ENCODE measurements at regions not wholly inside any gene's neighbourhood (a gene's known extent, or its start where the extent isn't known, plus 50 kb on each side); places are given as distances from the start of the nearest gene placed in this dataset.

- H3K27ac ChIP-seq (ENCODE audit: insufficient read length, low read depth, low read length), result no peak overlapping the region
- H3K23me2 ChIP-seq (ENCODE audit: insufficient read length, low read depth, low read length, poor library complexity, severe bottlenecking), result no peaks in the 10 kb centered on the region
- no peak overlapping the region for H2BK15ac ChIP-seq (ENCODE audit: low read depth, low read length)
- H3K4me1 Mint-ChIP-seq, result peaks cover 0 to 9% of the 10 kb centered on the region in 2 experiments; a peak in 3 of 4 replicates
- H2BK5ac ChIP-seq (ENCODE audit: insufficient read length, low read length), result no peak overlapping the region
- peaks cover 0 to 2% of the 10 kb centered on the region in 2 experiments; a peak in 1 of 5 replicates for H3K9me3 Mint-ChIP-seq
- H3K27me3 ChIP-seq (ENCODE audit: insufficient read depth, low read length), result no peaks in the 10 kb centered on the region
- H4K8ac ChIP-seq (replicated peaks; ENCODE audit: insufficient read length, low read depth, low read length), result no peak overlapping the region
- no peak for TF ChIP-seq CTCF (conservative IDR thresholded peaks at IDR 0.05)
- H2BK12ac ChIP-seq (ENCODE audit: insufficient read length, low read depth, low read length), result no peak overlapping the region
- H3K9ac ChIP-seq (ENCODE audit: extremely low read depth, insufficient read length, low read length), result no peak overlapping the region
- H3K27ac Mint-ChIP-seq, result no peak overlapping the region
- no peak overlapping the region for H4K5ac ChIP-seq (ENCODE audit: insufficient read length, low read depth, low read length)
- H3K18ac ChIP-seq (ENCODE audit: insufficient read length, low read depth, low read length), result no peak overlapping the region
- H2BK120ac ChIP-seq (ENCODE audit: low read depth, low read length, poor library complexity, severe bottlenecking), result no peak overlapping the region
- H4K91ac ChIP-seq (ENCODE audit: insufficient read length, low read depth, low read length), result no peak overlapping the region
- H3K4me3 Mint-ChIP-seq, result no peak overlapping the region
- no peaks in the 10 kb centered on the region for H3K4me1 ChIP-seq (ENCODE audit: insufficient read depth, low read length)
- no peaks in the 10 kb centered on the region for H3K9me3 ChIP-seq (ENCODE audit: control insufficient read depth, low read depth, low read length)
- H4K20me1 ChIP-seq (ENCODE audit: control insufficient read depth, insufficient read depth, insufficient read length), result no peaks in the 10 kb centered on the region
- no peak overlapping the region for H3K4ac ChIP-seq (ENCODE audit: low read depth, low read length)
- no peaks in the 10 kb centered on the region for H3K36me3 Mint-ChIP-seq (ENCODE audit: insufficient read depth in 1 of 3, low read depth in 3 of 3)
- no peak overlapping the region for H2AFZ ChIP-seq (ENCODE audit: low read length)
- H3T11ph ChIP-seq (ENCODE audit: low read length), result no peak overlapping the region
- no peaks in the 10 kb centered on the region for H3K79me1 ChIP-seq (ENCODE audit: insufficient read depth, low read depth, low read length, poor library complexity, severe bottlenecking)
- H3K4me2 ChIP-seq (ENCODE audit: insufficient read depth, insufficient read length, low read length), result no peak overlapping the region
- H3K14ac ChIP-seq (ENCODE audit: insufficient read depth, low read length), result no peak overlapping the region
- no peak overlapping the region for H2AK5ac ChIP-seq (ENCODE audit: insufficient read length, low read length)
- no peak for DNase-seq
- no peaks in the 10 kb centered on the region for H3K79me2 ChIP-seq (ENCODE audit: insufficient read depth, low read length)
- no peaks in the 10 kb centered on the region for H3K27me3 Mint-ChIP-seq (ENCODE audit: low read depth)
- no peak overlapping the region for H3K56ac ChIP-seq (ENCODE audit: insufficient read length, low read depth, low read length)
- no peak overlapping the region for H3K23ac ChIP-seq (ENCODE audit: insufficient read length, low read depth, low read length)
- no peak overlapping the region for H2BK20ac ChIP-seq (ENCODE audit: low read depth, low read length, poor library complexity, severe bottlenecking)
- WGBS (ENCODE audit: extremely low coverage, insufficient read length, low lambda C conversion rate), result no CpG with 5 or more reads among the region's 1 CpG
Observed at GRCh38 chr12:28933176-28933575, 215.9 kb upstream of the FAR2 start.

All from H9 (cell line).